HG03196 (cell line): ENCODE measurements at regions not wholly inside any gene's neighbourhood (a gene's known extent, or its start where the extent isn't known, plus 50 kb on each side); places are given as distances from the start of the nearest gene placed in this dataset.

Experiments
- ATAC-seq: cut with Tn5 transposase; IDR thresholded peaks from one replicate; pipeline ENCODE4 v1.9.1; 2021; ENCODE audit not compliant: unreplicated experiment

- ATAC-seq: no peak
Measured at GRCh38 chr10:3287572-3288445, 115.2 kb upstream of the PITRM1 start.

DNA sequence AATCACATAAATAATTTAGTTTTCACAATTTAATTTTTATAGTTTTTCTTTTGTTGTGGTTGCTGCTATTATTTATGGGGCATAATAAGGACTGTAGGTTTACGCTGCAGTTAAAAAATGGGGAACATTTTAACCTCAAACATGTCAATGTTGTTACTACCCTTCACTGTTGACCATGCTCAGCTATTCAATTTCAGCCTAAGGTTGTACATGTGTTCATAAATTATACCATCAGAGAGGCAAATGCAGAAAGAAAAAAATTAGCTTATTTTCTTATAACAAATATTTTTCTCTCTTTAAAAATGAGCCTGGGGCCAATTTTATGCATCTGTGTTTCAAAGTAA, 110.1 kb upstream of the PITRM1 start:
- ATAC-seq: no peak

DNA sequence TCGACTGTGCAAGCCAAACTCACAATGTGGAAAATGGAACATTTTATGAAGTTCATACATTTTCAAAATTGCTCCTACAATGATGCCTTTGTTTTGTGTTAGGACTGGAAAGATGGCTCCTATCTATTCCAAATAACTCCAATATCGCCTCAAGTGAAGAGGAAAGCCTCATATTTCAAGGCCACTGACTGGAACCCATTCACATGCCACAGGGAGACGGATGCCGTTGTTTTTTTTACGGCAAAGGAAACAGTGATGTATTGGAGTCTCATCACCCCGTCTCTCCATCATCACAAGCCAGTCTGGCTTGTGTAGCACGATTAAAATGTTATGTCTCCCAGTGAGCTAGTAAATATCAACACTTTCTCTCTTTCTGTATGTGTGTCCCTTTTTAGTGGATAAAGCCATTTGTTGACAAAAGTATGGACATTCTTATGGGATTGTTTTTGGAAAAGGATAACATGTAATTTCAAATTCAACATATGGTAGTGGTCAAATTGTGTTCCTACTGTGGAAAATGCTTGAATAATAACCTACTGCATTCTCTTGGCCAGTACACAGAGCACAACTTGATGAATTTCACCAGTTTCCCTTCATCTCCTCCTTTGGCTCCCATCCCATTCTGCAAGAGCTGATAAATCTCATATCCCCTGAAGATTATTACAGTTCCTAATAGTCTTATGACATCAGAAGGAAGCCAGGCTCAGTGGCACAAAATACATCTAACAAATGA, 109.5 kb upstream of the PITRM1 start:
- ATAC-seq: no peak

DNA sequence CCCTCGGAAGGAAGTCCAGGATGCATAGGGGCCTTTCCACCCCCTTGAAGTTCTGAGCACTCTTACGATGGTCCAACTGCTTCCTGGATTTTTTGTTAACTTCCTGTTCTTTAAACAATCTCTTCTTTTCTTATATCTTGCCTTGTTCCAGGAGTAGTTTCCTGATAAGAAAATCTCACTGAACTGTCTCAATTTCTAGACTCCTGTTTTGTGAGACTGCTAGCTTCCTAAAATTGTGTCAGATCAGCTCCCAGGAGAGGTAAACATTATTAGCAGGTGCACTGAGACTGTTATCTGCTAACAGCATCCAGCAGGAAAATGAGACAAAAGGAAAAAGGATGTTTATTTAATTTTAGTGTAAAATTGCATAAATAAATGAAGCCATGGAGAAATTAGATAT, 106.2 kb upstream of the PITRM1 start:
- ATAC-seq: no peak

DNA sequence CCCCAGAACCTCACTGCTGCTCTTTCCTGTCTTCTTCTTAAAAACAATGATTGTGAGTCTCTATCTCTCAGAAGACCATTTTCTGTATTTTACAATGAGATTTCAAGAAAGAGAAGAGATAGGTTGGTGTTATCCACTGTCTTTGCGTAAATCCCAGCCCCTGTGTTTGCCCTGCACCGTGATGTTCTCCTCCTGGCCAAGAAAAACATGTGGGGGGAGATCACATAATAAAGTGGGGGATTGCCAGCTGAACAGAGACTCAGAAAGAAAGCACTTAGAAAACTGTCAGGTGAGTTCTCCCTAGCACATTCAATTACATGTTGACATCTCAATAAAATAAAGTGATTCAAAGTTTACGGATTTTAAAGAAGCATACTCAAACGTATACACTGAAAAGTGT, 105.0 kb upstream of the PITRM1 start:
- no peak for ATAC-seq

DNA sequence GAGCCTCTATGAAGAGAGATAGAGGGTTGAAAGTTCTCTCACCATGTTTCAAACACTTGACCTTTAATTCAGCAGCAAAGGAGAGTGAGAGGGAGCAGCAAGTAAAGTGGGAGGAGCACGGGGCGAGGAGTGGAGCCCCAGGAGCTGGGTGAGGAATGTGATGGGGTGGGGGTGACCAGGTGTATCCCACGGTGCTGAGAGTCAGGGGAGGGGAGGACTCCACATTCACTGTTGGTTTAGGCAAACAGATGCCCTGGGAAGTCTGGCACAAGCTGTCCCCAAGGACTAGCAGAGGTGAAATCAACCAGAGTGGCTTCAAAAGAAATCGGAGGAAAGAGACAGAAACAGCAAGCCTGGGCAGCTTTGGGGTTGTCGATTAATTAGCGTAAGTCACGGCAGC, 101.8 kb upstream of the PITRM1 start:
- ATAC-seq: no peak

DNA sequence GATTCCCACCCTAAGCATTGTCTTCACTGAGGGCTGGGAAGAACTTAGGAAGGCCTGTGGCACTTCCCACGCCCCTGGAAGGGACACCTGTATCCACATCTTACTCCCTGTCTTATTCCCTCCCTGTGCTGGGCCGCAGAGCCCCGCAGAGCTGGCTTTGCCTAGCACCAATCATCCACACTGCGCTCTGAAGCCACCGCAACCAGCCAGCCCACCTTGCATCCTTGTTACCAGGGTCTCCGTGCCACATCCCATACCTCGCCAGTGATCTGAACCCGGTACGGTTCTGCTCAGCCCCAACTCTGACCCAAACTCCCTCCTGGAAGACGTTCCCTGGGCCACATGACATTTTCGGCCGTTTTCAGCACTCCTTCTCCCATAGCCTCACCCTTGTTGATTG, 101.4 kb upstream of the PITRM1 start:
- no peak for ATAC-seq

GRCh38 chr10:3272300-3272699, 99.7 kb upstream of the PITRM1 start:
- no peak for ATAC-seq

GRCh38 chr10:3271354-3272115, 99.0 kb upstream of the PITRM1 start:
- ATAC-seq: no peak

GRCh38 chr10:3270577-3271316, 98.2 kb upstream of the PITRM1 start:
- no peak for ATAC-seq

GRCh38 chr10:3268025-3268424, 95.4 kb upstream of the PITRM1 start:
- ATAC-seq: no peak

GRCh38 chr10:3265088-3265487, 92.5 kb upstream of the PITRM1 start:
- no peak for ATAC-seq

GRCh38 chr10:3264161-3264761, 91.7 kb upstream of the PITRM1 start:
- ATAC-seq: no peak

DNA sequence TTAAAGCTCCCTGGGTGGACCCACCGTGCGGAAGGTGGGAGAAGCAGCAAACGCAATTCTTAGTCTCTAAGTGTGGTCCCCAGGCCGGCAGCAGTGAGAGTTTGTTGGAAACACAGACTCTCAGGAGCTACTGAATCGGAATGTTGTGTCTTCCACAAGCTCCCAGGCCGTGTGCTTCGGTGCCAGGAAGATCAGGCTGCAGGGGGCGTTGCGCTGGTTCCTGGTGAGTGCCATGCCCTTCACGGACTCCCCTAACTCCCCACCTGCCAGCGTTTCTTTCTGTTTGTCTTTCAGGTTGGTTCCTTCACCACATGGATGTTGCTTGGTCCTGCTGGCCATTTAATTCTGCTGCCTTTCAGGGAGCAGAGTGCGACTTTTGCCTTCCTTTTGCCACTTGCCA, 91.2 kb upstream of the PITRM1 start:
- no peak for ATAC-seq

- no peak for ATAC-seq
Measured at GRCh38 chr10:3263082-3263481, 90.5 kb upstream of the PITRM1 start.

GRCh38 chr10:3261921-3262320, 89.3 kb upstream of the PITRM1 start:
- ATAC-seq: no peak

DNA sequence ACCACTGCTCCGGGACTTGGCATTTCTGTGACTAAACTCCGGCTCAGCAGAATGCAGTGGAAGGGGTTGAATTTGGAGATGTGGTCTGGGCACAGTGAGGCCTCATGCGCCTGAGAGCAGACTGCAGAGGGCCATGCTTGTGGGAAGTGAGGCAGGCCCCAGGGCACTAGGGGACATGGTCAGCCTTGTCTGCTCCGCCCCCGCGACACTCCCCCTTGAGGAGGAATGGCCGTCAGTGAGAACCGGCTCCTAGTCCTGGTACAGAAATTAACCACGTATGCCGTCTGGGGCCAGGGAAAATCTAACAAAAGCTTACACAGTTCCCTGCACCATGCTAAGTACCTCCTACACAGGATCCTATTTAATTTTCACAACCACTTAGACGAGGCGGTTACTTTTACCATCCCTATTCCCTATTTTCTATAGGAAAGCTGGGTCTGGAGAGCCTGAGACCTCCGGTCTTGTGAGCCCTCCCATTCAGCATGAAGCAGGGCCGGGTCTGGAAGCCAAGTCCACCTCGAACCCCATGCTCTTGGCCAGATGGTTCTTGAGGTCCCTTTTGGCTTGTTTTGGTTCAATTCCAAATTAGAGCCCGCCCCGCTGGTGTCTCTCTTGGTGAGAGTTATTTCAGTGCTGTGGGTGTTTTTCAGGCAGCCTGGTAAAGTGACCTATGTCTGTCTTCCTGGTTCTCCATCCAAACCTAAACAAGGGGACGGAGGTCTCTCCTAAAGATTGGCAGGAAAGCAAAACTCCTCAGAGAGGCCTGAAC, 87.7 kb upstream of the PITRM1 start:
- no peak for ATAC-seq

DNA sequence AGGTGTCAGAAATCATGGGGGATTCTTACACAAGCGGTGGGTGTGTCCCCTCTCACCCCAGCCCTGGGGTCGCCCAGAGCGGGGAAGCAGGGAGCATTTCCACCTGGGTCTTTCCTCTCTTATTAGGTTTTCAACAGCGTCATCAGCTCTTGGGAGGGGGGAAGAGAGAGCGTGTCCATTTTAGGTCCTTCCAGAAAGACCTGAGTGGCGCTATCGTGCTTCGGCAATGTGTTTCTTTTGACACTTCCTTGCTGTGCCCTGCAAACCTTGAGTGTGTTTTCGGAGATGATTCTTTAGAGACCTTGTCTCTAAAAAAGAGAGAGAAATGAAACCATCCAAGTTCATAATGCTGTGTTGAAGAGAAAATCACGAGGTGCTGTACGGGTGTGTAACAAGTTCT, 86.9 kb upstream of the PITRM1 start:
- ATAC-seq: no peak

DNA sequence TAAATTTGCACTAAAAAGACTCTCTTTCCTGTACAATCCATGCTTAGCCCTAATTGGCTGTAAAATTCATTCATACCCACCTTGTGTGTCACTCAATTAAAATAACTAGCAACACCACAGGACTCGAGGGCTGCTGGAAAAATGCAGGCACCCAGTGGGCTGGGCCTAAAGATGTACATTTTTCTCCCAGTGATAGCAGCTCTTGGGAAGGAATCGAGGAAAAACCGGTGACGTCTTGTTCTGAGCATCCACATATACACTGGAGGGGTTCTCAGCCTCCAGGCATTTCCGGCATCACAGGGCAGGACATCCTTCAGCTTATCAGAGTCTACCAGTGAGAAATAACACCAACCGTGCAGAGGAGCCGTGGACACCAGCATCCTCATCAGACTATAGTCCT, 85.8 kb upstream of the PITRM1 start:
- ATAC-seq: no peak

DNA sequence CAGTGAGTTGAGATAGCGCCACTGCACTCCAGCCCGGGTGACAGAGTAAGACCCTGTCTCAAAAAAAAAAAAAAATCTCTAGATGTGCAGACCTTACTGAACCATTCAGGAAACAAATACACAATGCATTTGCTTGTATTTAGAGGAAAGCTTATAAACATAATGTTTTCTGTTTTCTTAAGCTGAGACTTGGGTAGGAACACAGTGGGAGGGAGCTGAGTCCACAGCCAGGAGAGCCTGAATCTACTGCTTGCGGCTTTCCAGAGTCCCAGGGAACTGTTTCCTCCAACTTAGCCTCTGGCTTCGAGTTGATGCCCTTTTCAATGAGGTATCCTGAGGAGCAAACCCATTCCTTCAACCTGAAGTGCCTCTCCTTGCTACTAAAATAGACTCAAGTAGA, 83.0 kb upstream of the PITRM1 start:
- no peak for ATAC-seq
